Endometrial microvascular endothelial cells (primary cell): ENCODE measurements at regions not wholly inside any gene's neighbourhood (a gene's known extent, or its start where the extent isn't known, plus 50 kb on each side); places are given as distances from the start of the nearest gene placed in this dataset.

Experiments used
- in situ Hi-C: cut with HindIII; loops from 2 replicates; pipeline ENCODE4 v1.10.0; 2017; ENCODE audit warnings: low sequenced_read_pairs, low pct_unique_long_range_greater_than_20kb; ENCODE audit errors: inconsistent ontology term

GRCh38 chr3:177299250-177299649, 102.0 kb upstream of the TBL1XR1 start:
- in situ Hi-C loops, result no loop called here

GRCh38 chr3:177300039-177300833, 103.0 kb upstream of the TBL1XR1 start:
- in situ Hi-C loops, result no loop called here

GRCh38 chr3:177300842-177301241, 103.6 kb upstream of the TBL1XR1 start:
- in situ Hi-C loops, result no loop called here

DNA sequence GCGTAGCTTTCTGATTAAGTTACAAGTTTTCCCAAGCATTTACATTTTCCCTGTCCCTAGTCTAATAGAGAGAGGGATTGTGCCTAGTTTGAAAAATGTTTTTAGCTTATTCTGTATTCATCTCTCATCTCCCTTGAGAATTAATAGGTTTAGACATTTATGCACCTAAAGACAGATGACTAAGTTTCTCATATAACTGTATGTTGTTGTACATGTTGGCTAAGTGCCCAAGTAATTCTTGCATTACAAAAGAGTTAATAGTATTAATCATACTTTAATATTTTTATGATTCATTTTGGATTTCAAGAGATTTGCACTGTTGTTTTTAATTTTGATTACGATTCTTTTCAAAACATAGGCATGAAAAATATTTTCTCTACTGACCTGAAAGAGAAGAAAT, 109.0 kb upstream of the TBL1XR1 start:
- in situ Hi-C loops, result no loop called here

DNA sequence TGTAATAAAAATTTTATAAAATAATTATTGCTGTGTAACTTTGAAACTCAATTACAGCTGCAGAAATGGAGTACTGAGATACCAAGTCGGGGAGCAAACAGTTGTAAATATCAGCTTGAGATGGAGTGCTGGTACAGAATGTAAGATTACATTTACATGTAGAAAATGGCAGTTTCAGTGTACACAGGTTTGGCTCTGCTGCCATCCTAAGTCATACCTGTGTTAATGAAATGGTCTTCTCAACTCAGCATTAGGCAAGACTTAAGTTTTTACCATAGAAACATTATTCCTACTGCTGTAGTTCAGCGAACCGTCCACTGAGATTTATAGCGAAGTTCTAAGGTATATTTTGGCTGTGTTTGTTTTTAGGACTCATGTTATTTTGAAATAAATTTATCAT, 110.1 kb upstream of the TBL1XR1 start:
- in situ Hi-C loops, result no loop called here

DNA sequence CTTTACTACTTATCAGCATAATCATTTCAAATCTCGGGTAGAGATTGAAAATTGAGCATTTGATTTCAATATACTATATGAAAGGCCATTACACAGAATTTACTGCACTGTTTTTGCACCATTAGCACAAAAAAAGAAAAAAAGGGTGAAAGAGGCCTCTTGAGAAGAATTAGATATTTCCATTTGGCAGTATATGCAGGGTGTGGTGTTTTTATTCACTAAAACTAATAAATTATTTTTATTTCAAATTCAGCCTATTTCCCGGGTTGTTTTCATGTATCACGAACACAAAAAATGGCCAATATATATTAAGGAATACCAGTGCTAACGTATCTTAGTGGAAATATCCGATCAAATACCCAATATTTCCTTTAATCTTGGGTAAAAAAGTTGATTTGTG, 110.5 kb upstream of the TBL1XR1 start:
- in situ Hi-C loops, result no loop called here

- in situ Hi-C loops, result no loop called here
Observed at GRCh38 chr3:177308286-177308685, 111.0 kb upstream of the TBL1XR1 start.

GRCh38 chr3:177308911-177309310, 111.6 kb upstream of the TBL1XR1 start:
- in situ Hi-C loops, result no loop called here

- in situ Hi-C loops, result no loop called here
Observed at GRCh38 chr3:177312491-177312890, 115.2 kb upstream of the TBL1XR1 start.

DNA sequence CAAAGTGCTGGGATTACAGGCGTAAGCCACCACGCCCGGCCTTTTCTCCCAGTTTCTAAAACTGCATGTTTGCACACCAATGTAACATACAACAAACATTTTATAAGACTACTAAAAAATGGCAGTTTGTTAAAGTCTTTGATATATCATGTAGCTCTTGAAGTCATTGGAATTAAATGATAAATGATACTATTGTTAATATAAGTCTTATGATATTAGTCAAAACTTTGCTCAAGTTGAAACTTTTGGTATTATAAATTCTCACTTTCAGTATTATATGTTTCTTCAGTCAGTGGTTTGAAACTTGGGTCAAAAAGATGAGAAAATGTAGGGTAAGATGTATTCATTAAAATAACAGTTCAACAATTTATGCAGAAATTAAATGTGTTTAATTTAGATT, 117.6 kb upstream of the TBL1XR1 start:
- in situ Hi-C loops, result no loop called here

DNA sequence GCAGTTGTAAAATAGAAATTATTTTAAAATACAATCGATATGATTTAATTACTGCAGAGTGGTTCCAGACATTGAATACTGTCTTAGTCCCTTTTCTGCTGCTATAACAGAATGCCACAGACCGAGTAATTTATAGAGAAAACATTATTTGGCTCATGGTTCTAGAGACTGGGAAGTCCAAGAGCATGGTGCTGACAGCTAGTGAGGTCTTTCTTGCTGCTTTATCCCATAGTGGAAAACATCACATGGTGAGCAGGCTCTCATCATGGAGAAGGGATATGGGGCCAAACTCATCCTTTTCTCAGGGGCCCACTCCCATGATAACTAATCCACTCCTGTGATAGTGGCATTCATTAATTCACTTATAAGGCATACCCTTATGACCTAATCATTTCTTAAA, 120.0 kb upstream of the TBL1XR1 start:
- in situ Hi-C loops, result no loop called here

- in situ Hi-C loops, result no loop called here
Observed at GRCh38 chr3:177318559-177318958, 121.3 kb upstream of the TBL1XR1 start.

DNA sequence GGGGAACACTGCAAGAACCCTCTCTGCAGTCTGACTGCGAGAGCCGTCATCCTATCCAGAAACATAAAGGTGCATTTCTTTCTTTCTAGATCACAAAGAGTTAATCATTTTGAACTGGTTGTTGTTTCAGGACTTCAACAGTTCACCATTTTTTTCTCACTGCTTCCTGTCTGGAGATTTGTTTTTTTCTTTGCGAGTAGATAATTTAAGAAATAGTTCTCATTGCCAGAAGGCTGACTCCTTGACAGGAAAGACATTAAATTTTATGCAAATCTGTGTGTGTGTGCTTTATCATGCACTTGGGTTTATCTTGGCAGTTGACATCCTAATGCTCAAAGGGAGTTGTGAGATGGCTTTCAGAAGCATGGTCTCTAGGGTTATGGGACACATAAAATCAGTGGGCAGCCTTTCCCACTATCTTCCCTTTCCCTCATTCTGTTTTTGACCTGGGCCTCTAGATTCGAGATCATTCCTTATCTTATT, 123.5 kb upstream of the TBL1XR1 start:
- in situ Hi-C loops, result no loop called here

DNA sequence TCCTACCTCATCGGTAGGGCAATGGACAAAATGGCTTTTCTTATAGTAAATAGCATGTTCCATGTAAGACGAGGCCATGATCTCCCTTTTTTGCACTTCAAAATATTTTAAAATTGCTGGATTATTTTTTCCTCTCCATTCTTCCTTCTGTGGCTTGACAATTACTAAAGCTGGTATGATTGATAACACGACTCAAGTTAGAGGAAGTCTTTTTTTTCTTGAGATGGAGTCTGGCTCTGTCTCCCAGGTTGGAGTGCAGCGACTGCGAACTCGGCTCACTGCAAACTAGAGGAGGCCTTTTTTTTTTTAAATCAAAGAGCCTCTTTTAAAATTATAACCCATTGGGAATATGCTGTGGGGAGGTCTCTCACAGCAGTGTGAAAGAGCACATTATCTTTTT, 124.5 kb upstream of the TBL1XR1 start:
- in situ Hi-C loops, result no loop called here

DNA sequence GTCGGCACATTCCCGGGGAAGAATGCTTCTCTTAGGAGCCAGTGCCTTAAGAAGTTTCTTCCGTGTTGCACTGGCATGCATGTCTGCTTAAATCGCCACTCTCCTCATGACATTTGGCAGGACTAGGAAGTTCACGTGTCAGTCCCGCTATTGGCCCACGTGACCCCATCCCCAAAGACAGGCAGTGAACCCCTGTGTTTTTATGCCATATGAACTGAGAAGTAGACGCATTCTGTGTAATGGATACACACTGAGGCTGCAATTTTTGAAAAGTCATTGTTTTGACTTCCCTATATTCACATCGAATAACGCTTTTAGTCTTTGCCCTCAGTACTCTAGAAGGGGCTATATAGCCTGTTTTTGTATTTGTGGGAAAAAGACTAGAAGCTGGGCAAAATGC, 125.6 kb upstream of the TBL1XR1 start:
- in situ Hi-C loops, result no loop called here

DNA sequence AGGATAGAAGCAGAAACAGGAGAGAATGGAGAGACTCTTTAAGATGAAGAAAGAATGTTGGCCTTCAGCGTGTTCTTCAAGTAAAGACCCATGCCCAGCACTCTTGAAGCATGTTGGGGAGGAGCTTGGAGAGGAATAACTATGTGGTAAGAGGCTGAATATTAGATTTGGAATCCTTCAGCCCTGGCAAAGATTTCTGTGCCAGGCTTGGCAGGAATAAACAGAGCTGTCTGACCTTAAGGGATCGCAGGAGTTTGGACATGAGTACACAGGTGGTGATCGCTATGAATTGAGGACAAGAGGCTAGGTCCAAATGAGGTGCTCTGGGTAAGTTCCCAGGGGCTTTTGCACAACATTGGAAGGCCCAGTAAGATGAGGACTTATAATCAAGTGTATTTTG, 132.6 kb upstream of the TBL1XR1 start:
- in situ Hi-C loops, result no loop called here

DNA sequence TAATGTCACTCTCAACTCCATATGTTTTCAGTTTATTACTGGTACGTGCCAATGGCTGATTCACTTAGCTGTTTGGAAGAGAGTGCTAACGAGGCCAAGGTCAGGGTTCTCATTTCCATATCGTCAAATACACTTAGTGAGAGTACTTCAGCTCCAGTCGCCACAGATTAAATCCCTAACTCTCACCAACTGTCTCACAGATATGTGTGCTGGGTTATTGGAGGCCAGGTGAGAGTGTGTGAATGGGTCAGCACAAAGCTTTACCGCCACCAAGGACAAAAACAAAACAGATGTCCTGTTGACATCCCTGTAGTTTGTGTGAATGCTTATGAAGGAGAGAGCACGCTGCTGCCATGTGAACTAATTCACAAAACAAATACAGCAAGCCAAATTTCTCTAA, 133.5 kb upstream of the TBL1XR1 start:
- in situ Hi-C loops, result no loop called here

GRCh38 chr3:177331203-177331835, 134.0 kb upstream of the TBL1XR1 start:
- in situ Hi-C loops, result no loop called here

DNA sequence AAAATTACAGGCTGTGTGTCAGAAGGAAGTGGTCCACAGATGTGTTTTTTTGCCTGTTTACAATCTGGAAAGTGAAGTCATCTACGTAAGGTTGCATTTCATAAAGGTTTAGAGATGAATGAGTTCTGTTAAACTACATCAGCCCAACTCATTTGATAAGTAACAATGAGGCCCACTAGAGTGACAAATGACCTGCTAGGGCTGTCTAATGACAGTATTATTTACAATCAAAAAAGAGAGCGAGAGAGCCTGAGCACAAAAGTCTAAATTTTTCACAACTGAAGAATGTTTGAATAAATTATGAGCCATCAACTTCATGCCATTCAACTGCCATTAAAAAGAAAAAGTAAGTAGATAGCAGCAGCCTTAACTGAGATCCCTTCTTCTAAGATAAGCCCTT, 135.7 kb upstream of the TBL1XR1 start:
- in situ Hi-C loops, result no loop called here
